NCI-H128 (cell line): ENCODE measurements at regions not wholly inside any gene's neighbourhood (a gene's known extent, or its start where the extent isn't known, plus 50 kb on each side); places are given as distances from the start of the nearest gene placed in this dataset.

ENCODE experiments used
- DNase-seq: peaks from one replicate; lab custom pipeline; 2025; ENCODE audit not compliant: unreplicated experiment; lab: John Stamatoyannopoulos, UW

DNA sequence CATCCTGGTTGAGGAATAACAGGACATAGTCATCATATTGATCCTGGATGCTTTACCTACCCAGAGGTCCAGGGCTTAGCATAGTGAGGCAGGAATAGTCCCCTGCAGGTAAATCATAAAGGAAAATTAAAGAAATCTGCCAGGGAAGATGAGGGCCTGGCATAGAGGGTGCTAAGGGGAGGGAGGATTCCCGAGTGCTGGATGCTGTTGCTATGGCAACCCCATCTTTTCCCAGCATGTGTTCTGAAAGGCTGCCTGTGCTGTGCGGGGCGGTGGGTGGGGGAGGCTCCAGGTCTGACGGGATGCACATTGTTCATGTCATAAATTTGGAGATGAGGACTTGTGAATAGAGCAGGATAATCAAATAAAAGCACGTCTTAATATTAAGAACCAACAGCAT lies 212.6 kb upstream of the PCSK2 start:
- DNase-seq: no peak

DNA sequence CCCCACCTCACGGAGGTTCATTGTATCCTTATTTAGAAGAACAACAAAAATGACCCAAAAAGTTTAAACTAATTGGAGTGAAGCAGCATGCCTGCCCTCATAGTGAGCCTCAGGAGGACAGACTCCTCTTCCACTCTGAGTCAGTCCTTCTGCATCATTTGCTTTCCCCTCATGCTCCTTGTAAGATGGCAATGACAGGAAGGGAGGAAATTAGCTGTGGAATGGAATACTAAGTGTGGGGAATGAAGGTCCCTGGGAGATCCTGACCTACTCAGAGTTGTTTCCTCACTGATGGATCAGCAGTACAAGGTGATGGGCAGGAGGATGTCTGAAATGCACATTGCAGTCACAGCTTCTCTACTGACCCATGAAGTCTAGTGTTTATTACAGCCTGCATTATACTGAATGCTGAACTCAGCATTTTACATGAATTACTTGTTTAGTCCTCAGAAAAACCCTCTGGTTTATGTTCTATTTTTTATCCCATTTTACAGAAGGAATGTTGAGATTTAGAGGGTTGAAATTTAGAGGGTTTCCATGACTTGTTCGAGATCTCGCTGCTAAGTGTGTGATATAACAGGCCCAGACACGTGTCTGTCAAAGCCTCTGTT lies 212.0 kb upstream of the PCSK2 start:
- no peak for DNase-seq

DNA sequence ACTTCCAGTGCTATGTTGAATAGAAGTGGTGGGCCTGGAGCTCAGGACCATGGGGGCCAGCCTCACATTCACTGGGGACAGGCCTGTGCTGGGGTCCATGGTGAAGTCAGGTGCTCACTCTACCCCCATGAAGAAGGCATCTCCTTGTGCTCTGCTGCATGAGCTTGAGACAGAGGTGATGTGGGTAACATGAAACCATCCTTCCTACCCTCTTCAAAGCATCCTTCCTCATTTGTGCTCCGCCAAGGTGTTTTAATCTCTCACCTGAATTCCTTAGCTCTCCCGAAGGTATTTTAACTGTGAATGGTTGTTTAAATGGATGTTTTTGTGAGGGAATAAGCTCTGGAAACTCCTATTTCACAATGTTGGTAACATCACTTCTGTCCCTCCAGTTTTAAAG lies 209.6 kb upstream of the PCSK2 start:
- DNase-seq: no peak

DNA sequence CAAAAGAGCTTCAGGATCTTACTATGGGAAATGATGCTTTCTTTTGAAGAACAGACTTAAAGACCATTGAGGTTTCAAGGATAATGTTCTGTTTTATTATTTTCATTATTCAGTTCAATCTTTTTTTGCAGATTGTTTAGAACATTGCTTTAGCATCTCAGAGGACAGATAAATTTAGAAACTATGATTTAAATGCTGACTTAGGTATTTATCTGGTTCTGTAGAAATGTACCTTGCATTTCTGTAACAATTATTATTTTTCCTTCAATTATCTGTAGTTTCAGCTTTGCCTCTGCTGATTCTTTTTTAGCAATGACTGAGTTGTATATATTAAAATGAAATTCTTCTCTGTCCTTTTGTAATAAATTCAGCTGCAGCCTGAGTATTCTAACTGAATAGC lies 205.4 kb upstream of the PCSK2 start:
- DNase-seq: no peak

DNA sequence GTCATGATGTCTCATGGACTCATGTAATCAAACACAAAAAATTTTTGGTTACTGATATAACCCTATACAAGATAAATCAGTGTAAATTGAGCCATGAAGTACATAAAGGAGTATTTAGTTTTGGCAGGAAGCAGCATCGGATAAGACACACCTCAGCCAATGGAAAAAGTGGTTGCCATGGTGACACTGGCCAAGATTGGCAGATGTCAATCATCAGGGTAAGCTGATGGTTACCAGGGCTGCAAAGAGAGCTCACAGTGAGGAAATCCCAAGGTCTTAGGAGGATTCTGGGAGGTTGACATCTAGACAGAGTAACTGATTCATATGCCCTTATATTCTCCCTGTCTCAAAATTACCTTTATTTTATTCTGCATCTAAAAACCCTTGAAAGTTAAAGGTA lies 203.8 kb upstream of the PCSK2 start:
- no peak for DNase-seq

DNA sequence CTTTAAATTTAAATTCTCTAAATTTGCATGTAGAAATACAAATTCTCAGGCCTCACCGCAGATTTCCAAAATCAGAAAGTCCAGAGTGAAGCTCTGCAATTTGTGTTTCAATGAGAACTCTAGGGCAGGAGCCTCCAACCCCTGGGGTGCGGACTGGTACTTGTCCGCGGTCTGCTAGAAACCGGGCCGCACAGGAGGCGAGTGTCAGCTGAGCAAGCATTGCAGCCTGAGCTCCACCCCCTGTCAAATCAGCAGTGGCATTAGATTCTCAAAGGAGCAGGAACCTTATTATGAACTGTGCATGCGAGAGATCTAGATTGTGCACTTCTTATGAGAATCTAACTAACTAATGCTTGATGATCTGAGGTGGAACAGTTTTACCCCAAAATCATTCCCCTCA lies 203.0 kb upstream of the PCSK2 start:
- no peak for DNase-seq

DNA sequence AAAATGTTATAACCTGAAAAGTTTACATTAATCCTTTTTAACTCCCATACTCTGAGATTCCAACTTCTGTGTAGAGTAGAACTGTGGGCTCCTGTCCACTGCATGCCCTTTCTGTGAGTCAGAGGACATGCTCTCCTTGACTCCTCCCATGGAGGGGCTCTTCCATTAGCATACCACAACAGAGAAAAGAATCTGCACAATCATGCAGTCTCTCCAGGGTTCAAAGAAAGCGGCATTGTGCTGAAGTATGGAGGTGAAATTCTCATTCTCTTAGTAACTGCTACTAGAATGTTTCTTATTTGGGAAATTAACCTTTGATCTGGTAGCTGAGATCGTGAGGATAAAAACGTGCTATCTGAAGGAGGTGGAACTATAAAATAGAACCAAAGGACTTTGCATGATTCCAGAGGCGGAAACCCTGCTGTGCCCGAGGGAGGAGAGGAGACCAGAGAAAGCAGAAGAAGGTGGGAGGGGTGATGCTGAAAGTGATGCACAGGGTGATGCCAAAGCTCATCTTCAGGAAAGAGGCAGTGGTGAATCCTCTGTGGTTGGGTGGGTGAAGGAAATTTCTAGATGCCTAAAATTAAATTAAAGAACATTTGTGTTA lies 202.2 kb upstream of the PCSK2 start:
- DNase-seq: no peak

DNA sequence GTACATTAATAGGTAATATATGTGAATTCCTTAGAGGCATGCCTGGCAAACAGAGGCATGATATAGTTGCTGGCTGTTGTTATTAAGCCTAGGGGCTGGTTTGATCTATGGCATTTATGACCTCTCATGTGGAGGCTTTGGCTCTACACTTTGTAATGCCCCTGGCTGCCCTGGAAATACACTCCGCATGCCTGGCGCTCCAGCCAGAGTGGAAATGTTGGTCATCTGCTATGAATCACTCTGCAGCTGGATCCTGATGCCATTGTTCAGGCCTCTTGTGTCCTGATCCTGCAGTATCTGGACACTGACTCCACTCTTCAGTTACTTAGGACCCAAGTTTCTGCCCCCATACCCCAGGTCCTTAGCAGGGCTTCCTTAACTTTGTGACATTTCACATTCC lies 200.5 kb upstream of the PCSK2 start:
- DNase-seq: no peak

DNA sequence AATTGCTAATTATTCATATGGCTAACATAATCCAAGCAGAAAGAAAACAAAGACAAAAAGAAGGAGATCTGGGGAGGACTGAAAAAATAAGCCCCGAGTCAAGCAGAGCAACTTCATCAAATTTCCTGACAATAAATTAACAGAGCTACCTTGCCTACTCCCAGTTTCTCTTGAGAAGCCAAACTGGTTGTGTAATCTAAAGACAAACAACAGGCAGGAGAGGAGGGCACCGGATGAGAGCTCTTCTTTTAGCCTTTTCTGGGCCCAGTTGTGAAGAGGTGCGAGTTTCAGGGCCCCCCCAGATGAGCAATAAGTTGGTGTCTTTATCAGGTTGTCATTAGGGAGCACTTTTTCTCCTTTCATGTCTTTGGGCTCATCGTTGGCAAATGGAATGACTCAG lies 197.1 kb upstream of the PCSK2 start:
- DNase-seq: no peak

DNA sequence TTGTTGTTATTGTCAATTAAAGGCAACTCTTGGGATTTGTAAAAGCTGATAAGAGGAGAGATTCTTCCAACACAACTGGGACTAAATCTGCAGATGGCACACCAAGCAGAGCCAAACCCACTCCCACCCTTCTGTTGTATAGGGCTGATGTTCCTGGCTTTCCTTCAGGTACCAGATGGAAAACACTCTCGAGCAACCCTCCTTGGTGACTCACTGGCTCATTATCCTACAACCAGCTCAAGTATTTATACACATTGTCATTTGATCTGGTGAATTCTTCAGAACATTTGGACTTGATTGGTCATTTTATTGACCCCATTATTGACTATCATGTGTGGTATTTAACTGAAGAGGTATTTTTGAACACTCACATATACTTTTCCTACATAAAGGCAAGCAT lies 190.3 kb upstream of the PCSK2 start:
- no peak for DNase-seq

DNA sequence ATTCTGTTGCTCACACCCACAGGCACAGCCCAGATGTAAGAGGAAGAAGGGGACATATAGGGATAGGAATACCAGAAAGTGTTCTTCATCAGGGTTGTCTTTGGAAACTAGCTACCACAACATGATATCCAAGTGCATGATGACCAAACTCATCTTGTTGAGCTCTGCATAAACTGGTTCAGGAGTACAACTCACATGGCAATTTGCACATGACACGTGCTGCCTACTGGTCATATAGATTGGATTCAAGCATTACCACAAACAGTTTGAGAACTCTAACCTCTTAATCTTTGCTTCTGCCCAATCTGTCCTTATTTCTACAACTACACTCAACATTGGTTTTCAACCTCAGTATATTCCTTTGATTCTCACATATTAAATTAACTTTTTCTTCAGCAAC lies 184.7 kb upstream of the PCSK2 start:
- no peak for DNase-seq

DNA sequence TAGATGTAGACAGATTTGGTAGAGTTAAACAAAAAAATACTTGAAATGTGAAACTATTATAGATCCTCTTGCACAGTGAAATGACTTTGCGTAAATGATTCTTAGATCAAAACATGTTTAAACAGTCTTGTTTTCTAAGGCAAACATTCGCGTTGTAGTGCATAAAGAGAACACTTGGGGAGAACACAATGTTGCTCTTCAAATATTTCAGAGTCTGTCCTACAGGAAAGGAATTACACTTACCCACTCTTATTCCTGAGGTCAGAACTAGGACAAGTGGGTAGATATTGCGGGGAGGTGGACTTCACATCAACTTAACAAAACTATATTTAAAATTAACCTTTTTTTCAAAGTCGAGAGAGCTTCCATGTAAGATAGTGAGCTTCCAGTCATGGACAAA lies 183.5 kb upstream of the PCSK2 start:
- no peak for DNase-seq

DNA sequence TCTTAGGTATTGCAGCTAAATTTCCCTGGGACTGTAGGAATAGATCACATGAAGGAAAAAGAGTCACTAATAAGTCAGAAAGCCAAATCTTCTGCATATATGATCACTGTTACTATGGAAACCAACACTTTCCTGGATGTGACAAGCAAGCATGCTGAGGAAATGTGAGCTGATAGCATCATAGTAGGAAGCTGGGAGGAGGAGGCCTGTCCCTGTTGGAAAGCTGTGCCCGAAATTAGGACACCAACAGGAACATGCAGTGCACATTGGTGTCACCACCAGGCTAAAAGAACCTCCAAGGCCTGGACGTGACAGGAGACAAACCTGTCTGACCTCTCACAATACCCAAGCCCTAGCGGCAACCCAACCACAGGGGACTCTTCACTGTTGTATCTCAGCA lies 181.9 kb upstream of the PCSK2 start:
- no peak for DNase-seq

DNA sequence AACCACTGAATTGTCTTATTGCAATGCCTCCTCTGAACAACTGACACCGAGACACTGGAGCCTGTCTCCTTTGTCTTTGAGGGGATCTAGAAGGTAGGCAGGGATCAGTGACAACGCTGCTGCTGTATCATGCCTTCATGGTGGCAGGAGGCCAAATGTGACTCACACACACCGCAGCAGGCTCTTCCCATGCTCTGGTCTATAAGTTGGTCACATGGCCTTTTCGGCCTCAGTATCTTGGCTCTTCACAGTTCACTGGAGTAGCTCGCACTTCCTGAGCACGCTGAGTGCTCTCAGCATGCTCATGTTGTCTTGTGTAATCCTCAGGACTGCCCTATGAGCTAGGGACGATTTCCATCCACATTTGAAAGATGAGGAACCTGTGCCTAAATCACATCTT lies 167.4 kb upstream of the PCSK2 start:
- DNase-seq: no peak

DNA sequence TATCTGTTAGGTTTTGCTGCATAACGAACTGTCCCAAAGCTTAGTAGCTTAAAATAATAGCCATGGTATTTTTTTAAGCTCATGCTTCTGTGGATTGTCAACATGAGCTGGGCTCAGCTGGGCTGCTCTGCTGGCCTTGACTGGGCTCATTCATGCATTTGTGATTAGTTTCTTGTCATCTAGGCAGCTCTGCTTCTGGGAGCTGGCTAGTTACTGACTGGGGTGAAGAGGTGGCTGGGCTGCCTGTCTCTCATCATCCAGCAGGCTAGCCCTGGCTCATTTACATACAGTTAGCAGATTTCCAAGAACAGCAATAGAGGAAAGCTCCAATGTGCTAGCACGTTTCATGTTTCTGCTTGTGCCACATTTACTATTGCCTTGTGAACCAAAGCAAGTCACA lies 165.1 kb upstream of the PCSK2 start:
- no peak for DNase-seq

DNA sequence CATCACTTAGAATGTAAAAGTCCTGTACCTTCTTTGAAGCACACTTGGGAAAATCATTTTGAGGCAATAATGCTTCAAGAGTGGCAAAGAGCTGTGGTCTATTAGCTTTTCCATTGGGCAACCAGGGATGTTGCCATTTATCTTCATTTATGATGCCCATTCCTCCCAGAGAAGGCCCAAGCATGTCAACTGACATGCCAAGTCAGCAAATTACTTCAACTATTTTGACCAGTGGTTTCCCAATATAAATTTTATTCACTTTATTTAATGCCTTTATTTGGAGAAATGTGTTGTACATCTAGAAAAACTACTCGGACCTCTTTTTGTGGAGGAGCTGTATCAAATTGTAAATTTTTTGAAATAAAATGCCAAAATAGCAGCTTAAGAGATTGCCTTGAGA lies 164.1 kb upstream of the PCSK2 start:
- DNase-seq: no peak

DNA sequence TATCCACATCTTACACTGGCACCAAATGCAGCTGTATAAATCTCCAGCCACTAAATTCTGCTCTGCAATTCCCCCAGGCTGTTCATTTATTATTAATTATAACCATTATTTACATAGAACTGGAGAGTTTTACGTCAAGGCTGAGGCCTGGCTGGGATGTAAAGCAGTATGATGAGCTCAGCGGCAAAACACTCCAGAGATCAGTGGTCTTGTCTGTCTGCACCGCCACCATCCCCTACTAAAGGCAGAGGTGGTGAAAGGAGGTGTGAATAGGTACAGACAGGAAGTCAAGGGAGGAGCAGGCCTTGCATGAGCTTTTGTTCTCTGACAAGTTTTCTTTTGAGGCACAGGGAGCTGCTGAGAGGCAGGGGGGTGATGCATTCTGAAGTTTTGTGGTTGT lies 159.9 kb upstream of the PCSK2 start:
- DNase-seq: no peak

DNA sequence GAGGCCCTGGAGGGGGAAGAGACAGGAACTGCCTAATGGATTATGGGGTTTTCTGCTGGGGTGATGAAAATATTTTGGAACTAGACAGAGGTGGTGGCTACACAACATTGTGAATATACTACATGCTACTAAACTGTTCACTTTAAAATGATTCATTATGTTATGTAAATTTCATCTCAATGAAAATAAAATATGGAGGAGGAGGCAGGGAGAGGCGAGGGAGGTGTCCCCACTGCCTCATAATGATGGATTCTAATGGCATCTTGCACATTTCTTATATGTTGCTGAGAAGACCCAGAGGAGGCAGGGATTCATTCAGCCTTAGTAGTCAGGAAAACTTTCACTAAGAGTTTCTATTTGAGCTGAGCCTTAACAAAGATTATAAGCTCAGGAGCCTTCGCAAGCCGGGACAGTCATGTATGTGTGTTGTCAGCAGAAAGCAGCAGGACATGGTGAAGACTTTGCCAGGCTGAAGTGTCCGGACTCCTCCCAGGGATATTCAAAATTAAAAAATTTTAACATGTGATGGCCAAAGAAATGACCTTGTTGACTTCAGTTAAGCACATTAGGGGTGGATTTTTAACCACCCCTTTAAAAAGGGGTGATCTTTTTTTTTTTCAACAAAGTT lies 158.6 kb upstream of the PCSK2 start:
- DNase-seq: no peak

DNA sequence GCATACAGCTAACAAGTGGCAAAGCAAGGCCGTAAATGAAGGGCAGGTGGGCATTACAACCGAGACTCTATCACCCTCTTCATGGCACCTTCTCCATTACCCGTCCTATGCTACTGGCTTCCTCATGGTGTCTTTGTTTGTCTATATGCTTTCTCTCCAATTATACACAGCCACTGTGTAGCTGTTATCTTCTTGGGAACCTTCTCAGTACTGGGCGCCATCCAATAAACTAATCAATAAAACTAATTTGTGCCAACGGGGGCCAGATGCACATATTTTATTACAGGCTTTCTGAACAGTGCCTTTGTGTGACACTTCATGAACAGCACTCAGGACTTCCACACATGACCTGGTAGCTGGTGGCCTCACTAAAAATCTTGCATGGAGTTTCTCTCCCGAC lies 149.8 kb upstream of the PCSK2 start:
- no peak for DNase-seq

DNA sequence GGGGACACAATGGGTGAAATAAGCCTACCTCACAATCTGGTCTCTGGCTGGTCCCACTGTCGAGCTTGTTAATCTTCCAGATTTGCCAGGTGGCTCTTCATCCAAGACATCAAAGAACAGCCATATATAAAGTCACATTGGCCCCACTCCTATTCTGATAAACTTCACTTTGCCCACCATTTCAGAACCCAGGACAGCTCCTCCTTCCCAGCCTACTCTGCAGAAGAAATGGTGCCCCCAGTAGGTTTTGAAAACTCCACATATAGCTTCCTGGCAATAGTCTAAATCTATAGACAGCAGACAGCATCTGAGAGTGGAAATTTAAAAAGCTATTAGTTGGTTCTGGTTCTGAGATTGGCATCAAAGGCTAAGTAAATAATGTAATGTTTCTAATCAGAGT lies 143.1 kb upstream of the PCSK2 start:
- DNase-seq: no peak

DNA sequence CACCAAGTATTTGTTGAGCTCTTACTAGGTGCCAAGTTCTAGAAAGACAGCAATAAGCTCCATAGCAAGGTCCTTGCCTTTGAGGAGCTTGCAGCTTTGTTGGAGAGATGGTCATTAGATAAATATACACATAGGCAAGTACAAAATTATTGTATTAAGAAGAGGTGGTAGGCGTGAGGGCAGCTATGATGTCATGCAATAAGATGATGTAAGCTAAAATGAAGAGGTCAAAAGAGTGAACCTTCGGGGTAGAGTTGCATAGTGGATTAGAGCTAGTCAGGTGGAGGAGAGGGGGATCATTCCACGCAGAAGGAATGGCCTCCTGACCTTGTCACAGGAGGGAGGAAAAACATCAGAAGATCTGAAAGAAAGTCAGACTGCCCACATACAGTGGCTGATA lies 141.9 kb upstream of the PCSK2 start:
- no peak for DNase-seq

DNA sequence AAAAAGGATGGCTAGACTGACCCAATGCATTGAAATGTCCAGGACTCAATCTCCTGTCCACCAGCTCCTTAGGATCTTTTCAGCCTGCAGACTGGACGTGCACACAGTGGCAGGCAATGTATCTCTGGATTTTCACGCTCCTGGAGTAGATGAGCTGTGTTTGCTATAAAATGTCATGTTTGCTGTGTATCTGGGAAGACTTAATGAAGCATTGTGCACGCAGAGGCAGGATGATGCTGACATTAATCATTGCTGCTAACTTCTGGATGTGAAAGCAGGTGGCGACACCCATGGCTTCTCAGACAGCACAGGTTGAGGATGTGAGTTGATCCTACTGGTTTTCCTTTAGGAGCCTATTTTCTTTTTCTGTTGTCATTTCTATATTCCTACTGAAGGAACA lies 133.1 kb upstream of the PCSK2 start:
- DNase-seq: no peak

DNA sequence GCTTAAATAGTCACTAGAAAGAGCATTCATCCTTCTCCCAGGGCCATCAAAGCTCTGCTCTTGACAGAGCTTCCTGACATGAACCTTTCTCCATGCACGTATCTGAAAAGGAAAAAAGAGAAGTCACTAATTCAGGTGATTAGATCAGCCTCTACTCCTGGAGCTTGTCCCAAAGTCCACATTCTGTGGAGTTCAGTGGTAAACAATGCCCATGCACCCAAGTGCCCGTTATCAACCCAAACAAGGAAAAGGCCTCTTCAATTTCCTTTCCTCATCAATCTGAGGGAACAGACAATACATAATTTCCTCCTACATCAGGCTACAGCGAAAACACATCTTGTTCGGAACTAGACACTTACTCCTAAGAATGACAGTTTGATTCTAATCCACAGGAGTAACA lies 129.2 kb upstream of the PCSK2 start:
- no peak for DNase-seq
